ENCODE measurements at regions not wholly inside any gene's neighbourhood (a gene's known extent, or its start where the extent isn't known, plus 50 kb on each side); places are given as distances from the start of the nearest gene placed in this dataset.
"Not testable (repeated sequence)": the region's sequence is repeated elsewhere in the genome, so short reads cannot be mapped to it uniquely, and the experiment has no call there.

DNA sequence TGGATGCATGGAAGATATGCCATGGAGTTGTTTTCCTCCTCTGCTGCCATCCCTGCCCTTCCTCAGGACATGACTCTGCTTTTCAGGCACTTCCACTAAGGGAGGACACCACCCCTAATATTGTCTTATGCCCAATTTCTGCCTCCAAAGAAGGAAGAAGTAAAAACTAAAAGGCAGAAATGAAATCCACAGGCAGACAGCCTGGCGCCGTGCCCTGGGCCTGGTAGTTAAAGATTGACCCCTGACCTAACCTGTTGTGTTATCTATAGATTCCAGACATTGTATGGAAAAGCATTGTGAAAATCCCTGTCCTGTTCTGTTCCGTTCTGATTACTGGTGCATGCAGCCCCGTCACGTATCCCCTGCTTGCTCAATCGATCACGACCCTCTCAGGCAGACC lies 80.1 kb upstream of the PLAC8 start:
- not testable (repeated sequence) for H3K27me3 ChIP-seq (ENCODE audit: control insufficient read depth, insufficient read depth, low read length); H3K4me3 ChIP-seq (ENCODE audit: low read length); H3K9me3 ChIP-seq (replicated peaks; ENCODE audit: low read length); H3K4me2 ChIP-seq (ENCODE audit: low read length); H3K36me3 ChIP-seq (ENCODE audit: insufficient read depth, low read length); H3K9ac ChIP-seq (ENCODE audit: low read depth, low read length); H3K4me1 ChIP-seq (ENCODE audit: control insufficient read depth, insufficient read depth, low read length)

DNA sequence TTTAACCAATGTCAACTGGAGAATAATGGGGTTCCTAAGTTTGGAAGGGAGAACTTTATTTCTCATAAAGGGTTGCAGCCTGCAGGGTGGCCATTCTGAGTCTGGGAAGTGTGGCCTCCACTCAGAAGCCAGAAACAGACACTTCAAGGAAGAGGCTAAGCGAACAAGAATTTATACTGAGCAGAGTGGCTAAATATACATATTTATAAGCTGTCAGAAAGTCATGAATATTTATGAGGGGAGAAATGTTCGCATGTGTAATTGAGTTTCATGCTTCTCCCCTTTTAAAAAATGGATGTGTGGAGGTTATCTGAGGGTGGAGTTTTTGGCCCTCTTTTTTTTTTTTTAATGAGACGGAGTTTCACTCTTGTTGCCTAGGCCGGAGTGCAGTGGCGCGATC lies 78.1 kb upstream of the PLAC8 start:
- Histone ChIP-seq H3K4me3 (ENCODE audit: low read length) (no peak overlapping the region), H3K9me3 (replicated peaks; ENCODE audit: low read length) (no peaks in the 10 kb centered on the region), H3K4me1 (ENCODE audit: control insufficient read depth, insufficient read depth, low read length) (no peaks in the 10 kb centered on the region), H3K9ac (ENCODE audit: low read depth, low read length) (no peak overlapping the region), H3K27me3 (ENCODE audit: control insufficient read depth, insufficient read depth, low read length) (no peaks in the 10 kb centered on the region), H3K4me2 (ENCODE audit: low read length) (no peak overlapping the region), H3K36me3 (ENCODE audit: insufficient read depth, low read length) (no peaks in the 10 kb centered on the region)

DNA sequence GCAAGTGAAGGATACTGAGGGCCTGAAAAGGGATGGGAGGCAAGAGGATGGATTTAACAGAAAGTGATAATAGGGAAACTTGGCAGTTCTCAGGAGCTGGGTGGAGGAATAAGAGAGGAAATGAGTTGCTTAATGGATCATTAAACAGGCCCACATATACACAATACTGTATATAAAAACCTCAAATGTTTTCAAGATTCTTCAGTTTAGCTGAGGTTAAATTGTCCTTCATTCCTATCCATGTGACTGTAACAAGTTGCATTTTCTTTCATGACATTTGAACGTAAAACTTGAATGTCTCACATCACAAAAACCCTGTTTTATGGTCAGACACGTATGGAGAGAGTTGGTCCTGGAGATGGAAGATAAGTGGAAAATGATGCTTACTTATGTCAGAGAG lies 76.5 kb upstream of the PLAC8 start:
- H3K9me3 ChIP-seq (replicated peaks; ENCODE audit: low read length) = no peaks in the 10 kb centered on the region
- H3K4me3 ChIP-seq (ENCODE audit: low read length) = no peak overlapping the region
- no peaks in the 10 kb centered on the region for H3K4me1 ChIP-seq (ENCODE audit: control insufficient read depth, insufficient read depth, low read length)
- H3K36me3 ChIP-seq (ENCODE audit: insufficient read depth, low read length) = no peaks in the 10 kb centered on the region
- H3K27me3 ChIP-seq (ENCODE audit: control insufficient read depth, insufficient read depth, low read length) = no peaks in the 10 kb centered on the region
- no peak overlapping the region for H3K4me2 ChIP-seq (ENCODE audit: low read length)
- H3K9ac ChIP-seq (ENCODE audit: low read depth, low read length) = no peak overlapping the region

DNA sequence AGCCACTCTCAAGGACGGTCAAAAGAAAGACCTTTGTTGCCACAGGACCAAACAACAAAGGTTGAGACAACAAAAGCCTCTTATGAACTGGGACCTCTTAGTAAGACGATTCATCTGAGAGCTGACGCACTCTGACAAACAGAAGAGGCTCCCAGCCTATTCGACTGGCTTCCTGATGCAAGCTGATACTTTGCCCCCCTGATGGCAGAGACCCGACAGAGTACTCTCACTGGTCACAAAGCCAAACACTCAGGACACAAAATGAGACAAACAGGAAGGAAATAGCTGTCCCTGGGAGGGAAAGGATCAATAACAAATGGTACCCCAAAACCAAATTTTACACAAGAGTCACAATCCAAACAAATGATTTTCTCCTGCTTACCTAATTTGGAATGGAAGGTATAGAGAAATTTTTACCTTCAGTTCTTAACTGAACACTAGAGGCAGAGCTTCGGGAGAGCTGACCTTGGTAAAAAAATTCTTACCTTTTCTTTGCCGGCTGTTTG lies 75.2 kb upstream of the PLAC8 start:
- H3K9ac ChIP-seq (ENCODE audit: low read depth, low read length) = no peak overlapping the region
- H3K4me3 ChIP-seq (ENCODE audit: low read length) = no peak overlapping the region
- H3K4me1 ChIP-seq (ENCODE audit: control insufficient read depth, insufficient read depth, low read length) = no peaks in the 10 kb centered on the region
- H3K27me3 ChIP-seq (ENCODE audit: control insufficient read depth, insufficient read depth, low read length) = no peaks in the 10 kb centered on the region
- H3K9me3 ChIP-seq (replicated peaks; ENCODE audit: low read length) = no peaks in the 10 kb centered on the region
- no peaks in the 10 kb centered on the region for H3K36me3 ChIP-seq (ENCODE audit: insufficient read depth, low read length)
- no peak overlapping the region for H3K4me2 ChIP-seq (ENCODE audit: low read length)

DNA sequence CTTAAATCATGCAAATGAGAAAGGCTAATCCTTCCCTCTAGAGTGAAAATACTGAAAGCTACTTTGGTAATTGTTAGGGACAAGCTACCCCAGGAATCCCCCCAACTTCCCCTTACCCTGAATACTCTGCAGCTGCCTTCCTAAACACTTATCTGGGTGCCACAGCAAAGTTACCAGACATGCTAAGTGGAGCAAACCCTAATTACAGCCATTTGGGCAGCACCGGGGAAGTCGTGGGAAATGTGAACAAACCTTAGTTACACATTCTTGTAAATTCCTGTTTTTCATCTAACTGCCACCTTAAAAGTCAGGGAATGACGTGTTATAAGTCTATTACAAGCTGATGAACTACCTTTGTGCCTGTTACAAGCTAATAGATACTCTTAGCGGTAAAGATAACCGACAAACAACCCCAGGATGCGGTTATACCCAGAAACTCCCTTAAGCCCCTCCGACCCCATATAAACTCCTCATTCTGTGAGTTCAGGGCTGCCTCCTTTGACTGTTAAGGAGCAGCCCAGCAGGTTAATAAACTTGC lies 66.0 kb upstream of the PLAC8 start:
- H3K9ac ChIP-seq (ENCODE audit: low read depth, low read length) = no peak overlapping the region
- H3K36me3 ChIP-seq (ENCODE audit: insufficient read depth, low read length) = no peaks in the 10 kb centered on the region
- H3K4me1 ChIP-seq (ENCODE audit: control insufficient read depth, insufficient read depth, low read length) = no peaks in the 10 kb centered on the region
- no peak overlapping the region for H3K4me3 ChIP-seq (ENCODE audit: low read length)
- H3K9me3 ChIP-seq (replicated peaks; ENCODE audit: low read length) = no peaks in the 10 kb centered on the region
- H3K4me2 ChIP-seq (ENCODE audit: low read length) = no peak overlapping the region
- H3K27me3 ChIP-seq (ENCODE audit: control insufficient read depth, insufficient read depth, low read length) = no peaks in the 10 kb centered on the region

DNA sequence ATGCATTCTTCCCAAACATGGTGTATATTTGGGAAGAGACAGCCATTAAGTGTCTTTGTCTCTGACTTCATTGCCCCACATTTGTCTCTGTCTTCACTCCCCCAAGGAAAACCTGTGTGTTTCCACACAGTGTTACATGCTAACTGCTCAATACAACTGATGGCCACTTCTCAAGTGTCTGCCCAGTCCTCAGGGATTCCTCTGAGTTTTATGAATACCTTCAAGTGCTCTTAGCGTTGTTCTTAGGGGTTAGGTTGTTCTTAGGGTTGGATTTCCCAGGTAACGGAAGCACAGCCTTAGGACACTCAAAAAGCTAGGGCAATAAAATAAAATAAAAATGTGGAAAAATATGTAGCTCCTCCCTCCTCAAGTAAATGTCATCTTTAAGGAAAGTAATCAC lies 64.7 kb upstream of the PLAC8 start:
- H3K4me1 ChIP-seq (ENCODE audit: control insufficient read depth, insufficient read depth, low read length) = no peaks in the 10 kb centered on the region
- no peaks in the 10 kb centered on the region for H3K27me3 ChIP-seq (ENCODE audit: control insufficient read depth, insufficient read depth, low read length)
- H3K36me3 ChIP-seq (ENCODE audit: insufficient read depth, low read length) = no peaks in the 10 kb centered on the region
- H3K4me3 ChIP-seq (ENCODE audit: low read length) = no peak overlapping the region
- no peak overlapping the region for H3K9ac ChIP-seq (ENCODE audit: low read depth, low read length)
- H3K9me3 ChIP-seq (replicated peaks; ENCODE audit: low read length) = no peaks in the 10 kb centered on the region
- H3K4me2 ChIP-seq (ENCODE audit: low read length) = no peak overlapping the region

DNA sequence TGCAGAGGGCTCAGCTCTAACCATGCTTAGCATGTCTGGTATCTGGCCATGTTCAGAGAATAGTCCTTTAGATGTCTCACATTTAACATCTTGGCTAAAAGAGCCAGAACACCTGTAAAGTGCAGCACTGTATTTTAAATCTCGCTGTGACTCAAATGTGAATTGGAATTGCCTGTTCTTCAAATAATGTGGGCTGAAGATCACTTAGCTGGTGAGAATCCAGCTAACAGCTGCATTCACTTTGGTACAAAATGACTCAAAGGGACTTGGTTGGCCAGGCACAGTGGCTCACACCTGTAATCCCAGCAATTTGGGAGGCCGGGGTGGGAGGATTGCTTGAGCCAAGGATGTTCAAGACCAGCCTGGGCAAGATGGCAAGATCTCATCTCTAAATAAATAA lies 63.5 kb upstream of the PLAC8 start:
- no peaks in the 10 kb centered on the region for H3K4me1 ChIP-seq (ENCODE audit: control insufficient read depth, insufficient read depth, low read length)
- no peaks in the 10 kb centered on the region for H3K27me3 ChIP-seq (ENCODE audit: control insufficient read depth, insufficient read depth, low read length)
- H3K9me3 ChIP-seq (replicated peaks; ENCODE audit: low read length) = no peaks in the 10 kb centered on the region
- H3K9ac ChIP-seq (ENCODE audit: low read depth, low read length) = no peak overlapping the region
- no peak overlapping the region for H3K4me3 ChIP-seq (ENCODE audit: low read length)
- H3K4me2 ChIP-seq (ENCODE audit: low read length) = no peak overlapping the region
- no peaks in the 10 kb centered on the region for H3K36me3 ChIP-seq (ENCODE audit: insufficient read depth, low read length)

DNA sequence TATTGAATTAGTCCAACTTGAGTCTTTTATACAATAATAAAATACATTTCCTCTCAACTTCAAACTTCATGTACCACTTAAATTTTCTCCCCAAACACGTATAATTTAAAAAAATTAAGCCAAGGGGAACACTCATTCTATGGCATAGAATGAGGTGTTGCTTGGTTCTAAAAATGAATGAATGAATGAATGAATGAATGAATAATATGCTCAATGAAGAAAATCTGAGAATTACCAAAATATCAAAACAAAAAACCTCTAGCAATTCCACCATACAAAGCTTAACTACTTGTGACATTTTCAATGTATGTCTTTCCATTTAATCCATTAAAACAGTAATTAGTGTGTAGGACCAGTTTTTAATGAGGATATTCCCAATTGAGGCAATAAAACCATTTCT lies 62.7 kb upstream of the PLAC8 start:
- Histone ChIP-seq H3K9me3 (replicated peaks; ENCODE audit: low read length) (no peaks in the 10 kb centered on the region), H3K4me1 (ENCODE audit: control insufficient read depth, insufficient read depth, low read length) (no peaks in the 10 kb centered on the region), H3K9ac (ENCODE audit: low read depth, low read length) (no peak overlapping the region), H3K4me3 (ENCODE audit: low read length) (no peak overlapping the region), H3K27me3 (ENCODE audit: control insufficient read depth, insufficient read depth, low read length) (no peaks in the 10 kb centered on the region), H3K36me3 (ENCODE audit: insufficient read depth, low read length) (no peaks in the 10 kb centered on the region), H3K4me2 (ENCODE audit: low read length) (no peak overlapping the region)

DNA sequence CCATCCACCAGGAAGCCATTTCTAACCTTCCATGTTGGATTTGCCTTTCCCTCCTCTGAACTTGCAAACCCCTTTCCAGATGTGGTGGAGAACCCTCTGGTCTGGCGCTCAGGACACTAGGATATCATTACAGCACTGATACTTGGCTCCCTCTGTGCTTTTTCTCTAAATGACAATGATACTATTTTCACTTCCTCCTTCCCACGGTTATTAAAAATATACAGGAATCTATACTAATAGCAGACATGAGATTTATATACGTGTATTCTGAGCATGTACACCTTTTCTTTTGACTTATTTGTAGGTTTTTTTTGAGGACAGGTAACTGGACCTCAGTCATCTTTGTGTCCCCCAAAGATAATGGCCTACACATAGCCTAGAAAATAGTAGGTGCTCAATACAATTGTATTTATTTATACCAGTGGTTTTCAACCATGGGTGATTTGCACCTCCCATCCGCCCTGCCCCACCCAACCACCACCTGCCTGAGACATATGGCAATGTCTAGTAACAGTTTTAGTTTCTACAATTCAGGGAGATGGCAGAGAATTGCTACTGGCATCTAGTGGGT lies 60.4 kb upstream of the PLAC8 start:
- Histone ChIP-seq H3K4me2 (ENCODE audit: low read length) (no peak overlapping the region), H3K9ac (ENCODE audit: low read depth, low read length) (no peak overlapping the region), H3K9me3 (replicated peaks; ENCODE audit: low read length) (no peaks in the 10 kb centered on the region)

DNA sequence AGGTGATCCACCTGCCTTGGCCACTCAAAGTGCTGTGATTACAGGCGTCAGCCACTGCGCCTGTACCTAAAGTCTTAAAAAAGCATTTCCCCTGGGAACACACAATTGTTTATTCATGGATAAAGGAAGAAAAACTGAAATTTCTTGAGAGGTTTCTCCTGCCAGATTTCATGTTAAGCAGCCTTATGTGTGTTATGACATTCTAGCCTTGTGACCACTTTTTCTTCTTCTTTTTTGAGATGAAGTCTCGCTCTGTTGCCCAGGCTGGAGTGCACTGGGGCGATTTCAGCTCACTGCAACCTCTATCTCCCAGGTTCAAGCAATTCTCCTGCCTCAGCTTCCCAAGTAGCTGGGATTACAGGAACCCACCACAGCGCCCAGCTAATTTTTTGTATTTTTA lies 57.8 kb upstream of the PLAC8 start:
- Histone ChIP-seq H3K27me3 (ENCODE audit: control insufficient read depth, insufficient read depth, low read length) (no peaks in the 10 kb centered on the region), H3K36me3 (ENCODE audit: insufficient read depth, low read length) (no peaks in the 10 kb centered on the region), H3K4me2 (ENCODE audit: low read length) (no peak overlapping the region), H3K4me1 (ENCODE audit: control insufficient read depth, insufficient read depth, low read length) (no peaks in the 10 kb centered on the region), H3K4me3 (ENCODE audit: low read length) (no peak overlapping the region), H3K9me3 (replicated peaks; ENCODE audit: low read length) (no peaks in the 10 kb centered on the region), H3K9ac (ENCODE audit: low read depth, low read length) (no peak overlapping the region)

More for the DNA sequence above, 60.4 kb upstream of the PLAC8 start:
- Histone ChIP-seq H3K4me1 (ENCODE audit: control insufficient read depth, insufficient read depth, low read length) (no peaks in the 10 kb centered on the region), H3K27me3 (ENCODE audit: control insufficient read depth, insufficient read depth, low read length) (no peaks in the 10 kb centered on the region), H3K36me3 (ENCODE audit: insufficient read depth, low read length) (no peaks in the 10 kb centered on the region), H3K4me3 (ENCODE audit: low read length) (no peak overlapping the region)

DNA sequence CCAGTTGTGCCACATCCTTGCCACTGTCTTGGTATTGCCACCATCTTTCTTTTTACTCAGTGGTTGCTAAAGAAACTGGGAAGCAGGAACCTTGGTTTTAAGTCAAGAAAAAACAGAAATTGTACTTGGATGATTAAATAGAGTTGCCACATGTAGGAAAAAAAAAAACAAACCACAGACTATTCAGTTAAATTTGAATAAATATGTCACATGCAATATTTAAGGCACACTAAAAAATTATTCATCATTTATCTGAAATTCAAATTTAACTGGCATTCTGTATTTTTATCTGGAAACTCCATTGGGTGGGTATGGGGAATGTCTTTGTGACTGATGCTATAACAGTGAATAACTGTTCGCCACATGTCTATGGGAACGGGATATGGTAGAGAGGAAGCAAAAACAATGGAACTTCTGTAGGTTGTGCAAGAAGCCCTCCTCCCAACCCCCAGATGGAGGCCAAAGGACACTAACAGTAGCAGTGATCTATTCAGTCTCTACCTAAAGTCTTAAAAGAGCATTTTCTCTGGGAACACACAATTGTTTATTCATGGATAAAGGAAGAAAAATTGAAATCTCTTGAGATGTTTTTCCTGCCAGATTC lies 57.0 kb upstream of the PLAC8 start:
- no peaks in the 10 kb centered on the region for H3K9me3 ChIP-seq (replicated peaks; ENCODE audit: low read length)
- H3K4me1 ChIP-seq (ENCODE audit: control insufficient read depth, insufficient read depth, low read length) = no peaks in the 10 kb centered on the region
- H3K36me3 ChIP-seq (ENCODE audit: insufficient read depth, low read length) = no peaks in the 10 kb centered on the region
- H3K4me2 ChIP-seq (ENCODE audit: low read length) = no peak overlapping the region
- H3K9ac ChIP-seq (ENCODE audit: low read depth, low read length) = no peak overlapping the region
- no peak overlapping the region for H3K4me3 ChIP-seq (ENCODE audit: low read length)
- H3K27me3 ChIP-seq (ENCODE audit: control insufficient read depth, insufficient read depth, low read length) = no peaks in the 10 kb centered on the region

DNA sequence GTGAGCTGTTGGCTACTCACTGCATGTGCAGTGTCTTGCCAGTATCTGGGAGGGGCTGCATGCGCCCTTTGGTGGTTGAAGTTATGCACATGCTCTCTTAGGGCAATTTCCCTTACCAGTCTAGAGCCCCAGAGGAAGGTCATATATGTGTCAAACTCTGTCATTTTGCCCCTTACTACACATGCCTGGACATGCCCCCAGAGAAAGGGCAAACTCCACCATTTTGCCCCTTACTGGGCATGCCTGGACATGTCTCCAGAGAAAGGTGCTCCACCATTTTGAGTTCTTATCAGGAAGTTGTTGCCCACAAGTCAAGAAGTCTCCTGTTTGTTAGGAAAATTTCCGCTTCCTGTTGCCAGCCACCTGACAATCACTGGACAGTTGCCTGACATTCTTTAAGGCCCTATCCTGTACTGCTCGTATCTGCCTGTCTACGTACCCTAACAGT lies 56.4 kb upstream of the PLAC8 start:
- H3K4me1 ChIP-seq (ENCODE audit: control insufficient read depth, insufficient read depth, low read length) = no peaks in the 10 kb centered on the region
- no peaks in the 10 kb centered on the region for H3K36me3 ChIP-seq (ENCODE audit: insufficient read depth, low read length)
- H3K4me3 ChIP-seq (ENCODE audit: low read length) = no peak overlapping the region
- no peaks in the 10 kb centered on the region for H3K9me3 ChIP-seq (replicated peaks; ENCODE audit: low read length)
- no peaks in the 10 kb centered on the region for H3K27me3 ChIP-seq (ENCODE audit: control insufficient read depth, insufficient read depth, low read length)
- H3K4me2 ChIP-seq (ENCODE audit: low read length) = no peak overlapping the region
- no peak overlapping the region for H3K9ac ChIP-seq (ENCODE audit: low read depth, low read length)

Measured in skeletal muscle satellite cell (primary cell).